H9 (cell line): ENCODE measurements at regions not wholly inside any gene's neighbourhood (a gene's known extent, or its start where the extent isn't known, plus 50 kb on each side); places are given as distances from the start of the nearest gene placed in this dataset.

Experiments
- DNase-seq: peaks from one replicate; pipeline ENCODE4 v3.0.0-alpha.2; 2017
- H2AFZ ChIP-seq: one replicate; pipeline ENCODE4 v1.6.1; 2013; ENCODE audit warnings: mild to moderate bottlenecking, low read length, control low read depth, moderate library complexity
- H2AK5ac ChIP-seq: 2 replicates; pipeline ENCODE4 v1.6.1; 2013; ENCODE audit warnings: low read length, control low read depth, mixed read lengths; ENCODE audit not compliant: insufficient read length
- H2BK120ac ChIP-seq: one replicate; pipeline ENCODE4 v1.6.1; 2013; ENCODE audit warnings: low read depth, mild to moderate bottlenecking, low read length, control low read depth, inconsistent platforms; ENCODE audit not compliant: poor library complexity, severe bottlenecking
- H2BK12ac ChIP-seq: 2 replicates; pipeline ENCODE4 v1.6.1; 2013; ENCODE audit warnings: low read length, control low read depth, mixed read lengths, low read depth; ENCODE audit not compliant: insufficient read length
- H2BK15ac ChIP-seq: 2 replicates; pipeline ENCODE4 v1.6.1; 2013; ENCODE audit warnings: low read depth, low read length, control low read depth
- H2BK20ac ChIP-seq: one replicate; pipeline ENCODE4 v1.6.1; 2013; ENCODE audit warnings: low read depth, mild to moderate bottlenecking, low read length, control low read depth, inconsistent platforms; ENCODE audit not compliant: poor library complexity, severe bottlenecking
- H2BK5ac ChIP-seq: 2 replicates; pipeline ENCODE4 v1.6.1; 2013; ENCODE audit warnings: low read length, control low read depth, mixed read lengths; ENCODE audit not compliant: insufficient read length
- H3K14ac ChIP-seq: 2 replicates; pipeline ENCODE4 v1.6.1; 2013; ENCODE audit warnings: low read length, control low read depth; ENCODE audit not compliant: insufficient read depth
- H3K18ac ChIP-seq: 2 replicates; pipeline ENCODE4 v1.6.1; 2013; ENCODE audit warnings: low read depth, mild to moderate bottlenecking, mixed read lengths, low read length, control low read depth; ENCODE audit not compliant: insufficient read length
- H3K23ac ChIP-seq: 2 replicates; pipeline ENCODE4 v1.6.1; 2013; ENCODE audit warnings: low read length, control low read depth, mixed read lengths, low read depth; ENCODE audit not compliant: insufficient read length
- H3K23me2 ChIP-seq: 2 replicates; pipeline ENCODE4 v1.6.1; 2013; ENCODE audit warnings: low read depth, mild to moderate bottlenecking, mixed read lengths, low read length, control low read depth; ENCODE audit not compliant: insufficient read length, poor library complexity, severe bottlenecking
- H3K27ac ChIP-seq: 2 replicates; pipeline ENCODE4 v1.5.1; 2013; ENCODE audit warnings: low read length, control low read depth, mixed read lengths, low read depth; ENCODE audit not compliant: insufficient read length
- H3K27me3 ChIP-seq: 2 replicates; pipeline ENCODE4 v1.6.1; 2013; ENCODE audit warnings: low read length, control low read depth, inconsistent platforms; ENCODE audit not compliant: insufficient read depth
- H3K4ac ChIP-seq: 2 replicates; pipeline ENCODE4 v1.6.1; 2013; ENCODE audit warnings: low read depth, mild to moderate bottlenecking, control low read depth, inconsistent platforms, low read length, moderate library complexity
- H3K4me1 ChIP-seq: 2 replicates; pipeline ENCODE4 v1.6.1; 2013; ENCODE audit warnings: low read length, control low read depth, inconsistent platforms; ENCODE audit not compliant: insufficient read depth
- H3K4me2 ChIP-seq: 2 replicates; pipeline ENCODE4 v1.6.1; 2013; ENCODE audit warnings: low read length, control low read depth, mixed read lengths; ENCODE audit not compliant: insufficient read length, insufficient read depth
- H3K56ac ChIP-seq: 2 replicates; pipeline ENCODE4 v1.6.1; 2013; ENCODE audit warnings: low read depth, mild to moderate bottlenecking, mixed read lengths, low read length, control low read depth; ENCODE audit not compliant: insufficient read length
- H3K79me1 ChIP-seq: 2 replicates; pipeline ENCODE4 v1.6.1; 2013; ENCODE audit warnings: low read depth, mild to moderate bottlenecking, moderate library complexity, low read length, control low read depth, inconsistent platforms; ENCODE audit not compliant: insufficient read depth, poor library complexity, severe bottlenecking
- H3K79me2 ChIP-seq: 2 replicates; pipeline ENCODE4 v1.6.1; 2013; ENCODE audit warnings: low read length, control low read depth, inconsistent platforms; ENCODE audit not compliant: insufficient read depth
- H3K9ac ChIP-seq: 2 replicates; pipeline ENCODE4 v1.6.1; 2013; ENCODE audit warnings: low read length, control low read depth, mixed read lengths; ENCODE audit not compliant: insufficient read length; ENCODE audit errors: extremely low read depth
- H3K9me3 ChIP-seq: one replicate; pipeline ENCODE4 v1.6.1; 2013; ENCODE audit warnings: low read depth, low read length, inconsistent platforms; ENCODE audit not compliant: control insufficient read depth
- H3T11ph ChIP-seq: one replicate; pipeline ENCODE4 v1.6.1; 2013; ENCODE audit warnings: mild to moderate bottlenecking, low read length, control low read depth, inconsistent platforms
- H4K20me1 ChIP-seq: one replicate; pipeline ENCODE4 v1.6.1; 2013; ENCODE audit not compliant: control insufficient read depth, insufficient read length, insufficient read depth
- H4K5ac ChIP-seq: 2 replicates; pipeline ENCODE4 v1.6.1; 2013; ENCODE audit warnings: low read depth, mild to moderate bottlenecking, mixed read lengths, low read length, control low read depth; ENCODE audit not compliant: insufficient read length
- H4K8ac ChIP-seq: replicated peaks from 2 replicates; pipeline ENCODE4 v1.6.1; 2013; ENCODE audit warnings: low read length, control low read depth, mixed read lengths, low read depth; ENCODE audit not compliant: insufficient read length
- H4K91ac ChIP-seq: 2 replicates; pipeline ENCODE4 v1.6.1; 2013; ENCODE audit warnings: low read depth, mild to moderate bottlenecking, moderate library complexity, mixed read lengths, low read length, control low read depth; ENCODE audit not compliant: insufficient read length
- H3K27ac Mint-ChIP-seq, 3 experiments: 2 replicates in 2 of 3; 3 replicates in 1 of 3; pipeline ENCODE4 v1.8.0; 2020 to 2021; ENCODE audit warnings: mixed read lengths in 3 of 3, mild to moderate bottlenecking in 1 of 3, moderate library complexity in 1 of 3
- H3K27me3 Mint-ChIP-seq: 2 replicates; pipeline ENCODE4 v1.8.0; 2021; ENCODE audit warnings: low read depth, mild to moderate bottlenecking, moderate library complexity, mixed read lengths
- H3K36me3 Mint-ChIP-seq, 3 experiments: 2 replicates in 2 of 3; 3 replicates in 1 of 3; pipeline ENCODE4 v1.8.0; 2020 to 2021; ENCODE audit warnings: low read depth in 3 of 3, mixed read lengths in 3 of 3; ENCODE audit not compliant: insufficient read depth in 1 of 3
- H3K4me1 Mint-ChIP-seq, 2 experiments: 2 replicates each; pipeline ENCODE4 v1.8.0; 2020; ENCODE audit warnings: mixed read lengths in 2 of 2
- H3K4me3 Mint-ChIP-seq, 2 experiments: 2 replicates in 1 of 2; 3 replicates in 1 of 2; pipeline ENCODE4 v1.8.0; 2020 to 2021; ENCODE audit warnings: mild to moderate bottlenecking in 2 of 2, mixed read lengths in 2 of 2, moderate library complexity in 1 of 2
- H3K9me3 Mint-ChIP-seq, 2 experiments: 2 replicates in 1 of 2; 3 replicates in 1 of 2; pipeline ENCODE4 v1.8.0; 2020; ENCODE audit warnings: mild to moderate bottlenecking in 2 of 2, mixed read lengths in 2 of 2, moderate library complexity in 1 of 2
- CTCF ChIP-seq: fragments of 200-600 bp; sonication (generic); conservative IDR thresholded peaks from 3 replicates; pipeline ENCODE4 v1.8.0; 2021; ENCODE audit warnings: antibody characterized with exemption, mild to moderate bottlenecking
- WGBS: extraction: QIAGEN DNeasy Blood & Tissue Kit; methylation state at CpG from one replicate; pipeline ENCODE4 v1.1.7; 2013; ENCODE audit warnings: missing lambda C conversion rate, low lambda C conversion rate, mixed read lengths; ENCODE audit not compliant: insufficient read length; ENCODE audit errors: extremely low coverage; 5-methylcytosine and 5-hydroxymethylcytosine counted together

- H4K20me1 ChIP-seq: no peaks in the 10 kb centered on the region
- no peak overlapping the region for H3K23ac ChIP-seq
- H4K91ac ChIP-seq: no peak overlapping the region
- no peak overlapping the region for H2BK20ac ChIP-seq
- Mint-ChIP-seq H3K4me1 (peaks cover 24 to 31% of the 10 kb centered on the region in 2 experiments), H3K27me3 (no peaks in the 10 kb centered on the region; the same call in 1 of the 2 replicates), H3K9me3 (no peaks in the 10 kb centered on the region), H3K4me3 (no peak overlapping the region), H3K36me3 (no peaks in the 10 kb centered on the region), H3K27ac (peak overlapping the region in 1 of 3 experiments; percentile 49; a peak in 2 of 7 replicates)
- no peak overlapping the region for H3K4me2 ChIP-seq
- no peak overlapping the region for H3K27ac ChIP-seq
- H3K27me3 ChIP-seq: no peaks in the 10 kb centered on the region
- no peak overlapping the region for H3K14ac ChIP-seq
- no peak overlapping the region for H2AK5ac ChIP-seq
- H3K56ac ChIP-seq: no peak overlapping the region
- H2BK15ac ChIP-seq: no peak overlapping the region
- H2BK12ac ChIP-seq: no peak overlapping the region
- H2BK5ac ChIP-seq: no peak overlapping the region
- no peak overlapping the region for H3K18ac ChIP-seq
- no peaks in the 10 kb centered on the region for H3K9me3 ChIP-seq
- H3K4ac ChIP-seq: no peak overlapping the region
- H4K5ac ChIP-seq: no peak overlapping the region
- no CpG with 5 or more reads among the region's 3 CpGs for WGBS
- no peak overlapping the region for H3T11ph ChIP-seq
- H3K4me1 ChIP-seq: peaks cover 3% of the 10 kb centered on the region; the same call in 1 of the 2 replicates
- H4K8ac ChIP-seq: no peak overlapping the region
- no peak for TF ChIP-seq CTCF
- H3K23me2 ChIP-seq: no peaks in the 10 kb centered on the region
- H2AFZ ChIP-seq: no peak overlapping the region
- H3K79me2 ChIP-seq: no peaks in the 10 kb centered on the region
- no peak overlapping the region for H3K9ac ChIP-seq
- no peak overlapping the region for H2BK120ac ChIP-seq
- DNase-seq: peak; percentile 25
- no peaks in the 10 kb centered on the region for H3K79me1 ChIP-seq
Measured at GRCh38 chr10:118948786-118949185, 80.7 kb upstream of the NANOS1 start.
